Prostate gland (tissue), 2 donors: ENCODE measurements at regions not wholly inside any gene's neighbourhood (a gene's known extent, or its start where the extent isn't known, plus 50 kb on each side); places are given as distances from the start of the nearest gene placed in this dataset.

Source experiments
- CTCF ChIP-seq, 4 experiments: fragments of 200-600 bp in 2 of 4; fragments of 450-650 bp in 2 of 4; sonication (generic) in 2 of 4; IDR thresholded peaks; 1 replicate in 3 of 4; 2 replicates in 1 of 4; pipeline ENCODE4 v1.5.1; 2016 to 2019; ENCODE audit warnings: antibody characterized with exemption in 4 of 4, mild to moderate bottlenecking in 2 of 4, moderate library complexity in 2 of 4
- POLR2A ChIP-seq: fragments of 450-650 bp; IDR thresholded peaks from one replicate; pipeline ENCODE4 v1.6.1; 2016; ENCODE audit warnings: antibody characterized with exemption, mild to moderate bottlenecking
- POLR2AphosphoS5 ChIP-seq: sonication (generic); formaldehyde crosslinking; IDR thresholded peaks from one replicate; pipeline ENCODE4 v1.6.1; 2017; ENCODE audit warnings: antibody characterized with exemption

- TF ChIP-seq POLR2AphosphoS5 (no peak), CTCF (IDR thresholded peaks at IDR 0.05) (no peak), POLR2A (no peak)
These were observed 112.4 kb upstream of the SLC1A3 start for GRCh38 chr5:36494028-36494427.
